Activated CD8-positive, alpha-beta T cell treated with anti-CD3 and anti-CD28 coated beads for 36 hours (primary cell): ENCODE measurements at regions not wholly inside any gene's neighbourhood (a gene's known extent, or its start where the extent isn't known, plus 50 kb on each side); places are given as distances from the start of the nearest gene placed in this dataset.

Source experiments
- ATAC-seq: fragments of 200-7000 bp; cut with Tn5 transposase; one replicate; pipeline ENCODE4 v1.10.0; 2021; ENCODE audit warnings: mild to moderate bottlenecking, moderate library complexity
- CTCF ChIA-PET: fragments of 350-600 bp; sonication (Branson Sonifier 250); formaldehyde crosslinking; loops from one replicate; lab custom pipeline; 2021; ENCODE audit warnings: antibody characterized with exemption; lab: Charles Lee
- POLR2A ChIA-PET: fragments of 350-600 bp; sonication (Branson Sonifier 250); formaldehyde crosslinking; loops from one replicate; lab custom pipeline; 2021; ENCODE audit warnings: antibody characterized with exemption; lab: Charles Lee
- DNase-seq: peaks from one replicate; pipeline ENCODE4 v3.0.0-alpha.2; 2020
- H3K27ac Mint-ChIP-seq: one replicate; pipeline ENCODE4 v1.8.0; 2021; ENCODE audit warnings: mild to moderate bottlenecking, mixed read lengths
- H3K27me3 Mint-ChIP-seq: one replicate; pipeline ENCODE4 v1.8.0; 2021; ENCODE audit warnings: mixed read lengths
- H3K36me3 Mint-ChIP-seq: one replicate; pipeline ENCODE4 v1.8.0; 2021; ENCODE audit warnings: low read depth, mixed read lengths
- H3K4me1 Mint-ChIP-seq: one replicate; pipeline ENCODE4 v1.8.0; 2021; ENCODE audit warnings: low read depth, mixed read lengths
- H3K4me3 Mint-ChIP-seq: one replicate; pipeline ENCODE4 v1.8.0; 2021; ENCODE audit warnings: mild to moderate bottlenecking, moderate library complexity, mixed read lengths
- H3K9me3 Mint-ChIP-seq: one replicate; pipeline ENCODE4 v1.8.0; 2021; ENCODE audit warnings: mixed read lengths
- CTCF ChIP-seq: fragments of 200-600 bp; IDR thresholded peaks from one replicate; pipeline ENCODE4 v1.8.0; 2022; ENCODE audit warnings: antibody characterized with exemption, mild to moderate bottlenecking
- intact Hi-C: fragments of 100-400 bp; cut with micrococcal nuclease; formaldehyde crosslinking; loops from one replicate; pipeline ENCODE4 v1.10.0; 2022

- ATAC-seq (no peak), DNase-seq (no peak)
- Mint-ChIP-seq H3K4me1 (no peaks in the 10 kb centered on the region), H3K4me3 (no peak overlapping the region), H3K9me3 (no peaks in the 10 kb centered on the region), H3K27ac (no peak overlapping the region), H3K27me3 (peaks cover 9% of the 10 kb centered on the region), H3K36me3 (no peaks in the 10 kb centered on the region)
- ChIA-PET POLR2A (no interaction called here), CTCF (interaction anchor here (1.6 kb wide), 1 partner anchor 9 kb away, joined by 6 read pairs; no protein-coding TSS in a partner anchor)
- TF ChIP-seq CTCF = no peak
- intact Hi-C loops = loop anchor here (5.0 kb wide), 1 partner anchor 95 kb away; no protein-coding TSS in a partner anchor
Observed at GRCh38 chr17:34517406-34517805, 62.0 kb upstream of the TMEM132E start.

- Mint-ChIP-seq H3K36me3 (no peaks in the 10 kb centered on the region), H3K4me3 (no peak overlapping the region), H3K27me3 (peaks cover 15% of the 10 kb centered on the region), H3K4me1 (no peaks in the 10 kb centered on the region), H3K9me3 (no peaks in the 10 kb centered on the region), H3K27ac (no peak overlapping the region)
- ChIA-PET POLR2A (interaction anchor here (1.5 kb wide), 1 partner anchor 8 kb away, joined by 3 read pairs; no protein-coding TSS in a partner anchor), CTCF (interaction anchor here (1.3 kb wide), 1 partner anchor 92 kb away, joined by 3 read pairs; no protein-coding TSS in a partner anchor)
- TF ChIP-seq CTCF = no peak
- DNase-seq = no peak
- intact Hi-C loops = no loop called here
- ATAC-seq = no peak
Observed at GRCh38 chr17:34511931-34512330, 67.5 kb upstream of the TMEM132E start.

GRCh38 chr17:34511265-34511664 lies 68.1 kb upstream of the TMEM132E start:
- CTCF ChIA-PET = no interaction called here
- H3K9me3 Mint-ChIP-seq = no peaks in the 10 kb centered on the region
- no peaks in the 10 kb centered on the region for H3K36me3 Mint-ChIP-seq
- TF ChIP-seq CTCF = no peak
- DNase-seq (no peak), ATAC-seq (no peak)
- no peaks in the 10 kb centered on the region for H3K4me1 Mint-ChIP-seq
- no peak overlapping the region for H3K4me3 Mint-ChIP-seq
- H3K27me3 Mint-ChIP-seq = peaks cover 19% of the 10 kb centered on the region
- no peak overlapping the region for H3K27ac Mint-ChIP-seq
- intact Hi-C loops = no loop called here
- POLR2A ChIA-PET = no interaction called here

- CTCF ChIA-PET = no interaction called here
- TF ChIP-seq CTCF = no peak
- Mint-ChIP-seq H3K27me3 (peaks cover 37% of the 10 kb centered on the region), H3K4me3 (no peak overlapping the region), H3K27ac (peak overlapping the region; percentile 62), H3K4me1 (peaks cover 21% of the 10 kb centered on the region), H3K36me3 (no peaks in the 10 kb centered on the region), H3K9me3 (no peaks in the 10 kb centered on the region)
- DNase-seq = peak; percentile 12
- POLR2A ChIA-PET = interaction anchor here (1.0 kb wide), 1 partner anchor 100 kb away, joined by 3 read pairs; no protein-coding TSS in a partner anchor
- ATAC-seq = peak; percentile 60
- intact Hi-C loops = no loop called here
Observed at GRCh38 chr17:34504814-34505484, 74.4 kb upstream of the TMEM132E start.

GRCh38 chr17:34503528-34504195 lies 75.7 kb upstream of the TMEM132E start:
- Mint-ChIP-seq H3K36me3 (no peaks in the 10 kb centered on the region), H3K9me3 (no peaks in the 10 kb centered on the region), H3K27me3 (peaks cover 35% of the 10 kb centered on the region), H3K27ac (no peak overlapping the region), H3K4me3 (no peak overlapping the region), H3K4me1 (peaks cover 21% of the 10 kb centered on the region)
- TF ChIP-seq CTCF = no peak
- ATAC-seq = peak; percentile 77
- peak; percentile 46 for DNase-seq
- ChIA-PET CTCF (interaction anchor here (0.9 to 1.7 kb wide), 2 partner anchors 16 to 134 kb away, joined by 3 to 4 read pairs; no protein-coding TSS in a partner anchor), POLR2A (interaction anchor here (1.4 kb wide), 1 partner anchor 9 kb away, joined by 3 read pairs; no protein-coding TSS in a partner anchor)
- intact Hi-C loops = no loop called here
